ENCODE measurements at regions not wholly inside any gene's neighbourhood (a gene's known extent, or its start where the extent isn't known, plus 50 kb on each side); places are given as distances from the start of the nearest gene placed in this dataset.

DNA sequence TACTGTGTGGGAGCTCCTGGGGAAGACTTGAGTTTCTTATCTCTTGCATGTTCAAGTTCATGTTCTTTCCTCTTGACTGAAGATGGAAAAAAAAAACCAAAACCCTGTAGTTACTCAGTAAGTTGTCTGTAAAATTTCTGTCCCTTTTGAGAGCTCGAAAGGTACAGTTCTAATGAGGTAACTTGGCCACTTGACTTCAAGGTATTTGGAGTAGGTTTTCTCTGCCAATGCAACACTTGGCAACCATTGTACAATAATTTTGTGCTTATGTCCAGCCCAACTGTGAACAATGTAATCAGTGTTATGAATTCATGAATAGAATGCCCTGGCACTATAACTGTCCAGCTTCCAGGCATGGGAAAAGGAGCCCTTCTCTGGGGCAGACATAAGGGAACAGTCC is 111.0 kb downstream of the LIPG start:
- no peaks in the 10 kb centered on the region for H3K79me2 ChIP-seq (ENCODE audit: insufficient read depth, low read length)
- H3K9me3 Mint-ChIP-seq, result peaks cover 0 to 3% (median 0%) of the 10 kb centered on the region in 7 donors
- H3K27ac Mint-ChIP-seq, result no peak overlapping the region
- H3K4me2 ChIP-seq (replicated peaks; ENCODE audit: extremely low read depth, low read length, poor library complexity, severe bottlenecking), result no peak overlapping the region
- peaks cover 3 to 10% (median 7%) of the 10 kb centered on the region in 3 donors for H3K27me3 Mint-ChIP-seq (ENCODE audit: low read depth in 3 of 3)
- H4K20me1 ChIP-seq (ENCODE audit: insufficient read depth, low read length), result no peaks in the 10 kb centered on the region
- no peak overlapping the region for H3K27ac ChIP-seq (ENCODE audit: low read depth in 1 of 2, low read length in 2 of 2)
- peaks cover 0 to 2% of the 10 kb centered on the region in 2 donors for H3K27me3 ChIP-seq (ENCODE audit: control insufficient read depth in 2 of 2, insufficient read depth in 2 of 2, low read length in 2 of 2)
- H3K4me3 ChIP-seq (replicated peaks in 1 of 3; ENCODE audit: low read depth in 2 of 3, low read length in 3 of 3), result no peak overlapping the region
- no peak overlapping the region for H2AFZ ChIP-seq (ENCODE audit: insufficient read depth, low read depth, low read length, poor library complexity, severe bottlenecking)
- H3K4me1 ChIP-seq (ENCODE audit: control insufficient read depth in 1 of 2, insufficient read depth in 2 of 2, low read length in 2 of 2), result no peaks in the 10 kb centered on the region
- H3K9ac ChIP-seq (ENCODE audit: insufficient read depth, low read length, poor library complexity, severe bottlenecking), result no peak overlapping the region
- TF ChIP-seq, protein P1, sequence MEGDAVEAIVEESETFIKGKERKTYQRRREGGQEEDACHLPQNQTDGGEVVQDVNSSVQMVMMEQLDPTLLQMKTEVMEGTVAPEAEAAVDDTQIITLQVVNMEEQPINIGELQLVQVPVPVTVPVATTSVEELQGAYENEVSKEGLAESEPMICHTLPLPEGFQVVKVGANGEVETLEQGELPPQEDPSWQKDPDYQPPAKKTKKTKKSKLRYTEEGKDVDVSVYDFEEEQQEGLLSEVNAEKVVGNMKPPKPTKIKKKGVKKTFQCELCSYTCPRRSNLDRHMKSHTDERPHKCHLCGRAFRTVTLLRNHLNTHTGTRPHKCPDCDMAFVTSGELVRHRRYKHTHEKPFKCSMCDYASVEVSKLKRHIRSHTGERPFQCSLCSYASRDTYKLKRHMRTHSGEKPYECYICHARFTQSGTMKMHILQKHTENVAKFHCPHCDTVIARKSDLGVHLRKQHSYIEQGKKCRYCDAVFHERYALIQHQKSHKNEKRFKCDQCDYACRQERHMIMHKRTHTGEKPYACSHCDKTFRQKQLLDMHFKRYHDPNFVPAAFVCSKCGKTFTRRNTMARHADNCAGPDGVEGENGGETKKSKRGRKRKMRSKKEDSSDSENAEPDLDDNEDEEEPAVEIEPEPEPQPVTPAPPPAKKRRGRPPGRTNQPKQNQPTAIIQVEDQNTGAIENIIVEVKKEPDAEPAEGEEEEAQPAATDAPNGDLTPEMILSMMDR (IDR thresholded peaks at IDR 0.05), result no peak
- H3K9me3 ChIP-seq (replicated peaks in 1 of 2; ENCODE audit: control insufficient read depth in 1 of 2, insufficient read depth in 1 of 2, low read length in 2 of 2), result no peaks in the 10 kb centered on the region
- DNase-seq, result no peak
- H3K36me3 ChIP-seq (replicated peaks in 1 of 2; ENCODE audit: control insufficient read depth in 1 of 2, insufficient read depth in 2 of 2, low read length in 2 of 2), result no peaks in the 10 kb centered on the region
- no peaks in the 10 kb centered on the region for H3K36me3 Mint-ChIP-seq
- 83% methylated on average over 1 of the region's 1 CpG for WGBS (ENCODE audit: insufficient coverage)
- intact Hi-C loops (cut with micrococcal nuclease), result no loop called here
- H3K4me3 Mint-ChIP-seq, result no peak overlapping the region
- no peaks in the 10 kb centered on the region for H3K4me1 Mint-ChIP-seq

DNA sequence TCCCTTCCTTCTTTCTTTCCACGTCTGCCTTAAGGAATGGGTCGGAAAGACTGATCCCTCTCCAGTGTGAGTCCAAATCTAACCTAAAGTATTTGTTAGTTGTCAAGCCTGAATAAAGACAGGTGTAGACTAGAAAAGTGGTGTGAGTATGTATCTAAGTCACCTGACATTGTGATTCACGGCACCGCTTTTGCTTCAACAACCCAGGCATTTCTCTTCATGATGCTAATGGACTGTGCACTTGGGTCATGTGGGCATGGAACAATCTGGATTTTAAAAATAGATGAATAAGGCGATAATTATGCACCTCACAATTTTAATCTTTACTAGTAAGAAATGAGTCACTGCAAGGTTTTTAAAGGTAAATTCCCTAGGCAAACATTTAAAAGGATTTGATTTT is 107.5 kb downstream of the LIPG start:
- Mint-ChIP-seq H3K4me3 (no peak overlapping the region), H3K4me1 (no peaks in the 10 kb centered on the region), H3K27ac (no peak overlapping the region), H3K36me3 (no peaks in the 10 kb centered on the region), H3K9me3 (peaks cover 0 to 3% (median 0%) of the 10 kb centered on the region in 7 donors), H3K27me3 (ENCODE audit: low read depth in 3 of 3) (peaks cover 3 to 13% (median 10%) of the 10 kb centered on the region in 3 donors)
- H3K4me3 ChIP-seq (replicated peaks in 1 of 3; ENCODE audit: low read depth in 2 of 3, low read length in 3 of 3), result no peak overlapping the region
- no peaks in the 10 kb centered on the region for H3K36me3 ChIP-seq (replicated peaks in 1 of 2; ENCODE audit: control insufficient read depth in 1 of 2, insufficient read depth in 2 of 2, low read length in 2 of 2)
- TF ChIP-seq, protein P1 (IDR thresholded peaks at IDR 0.05), result no peak
- H3K4me1 ChIP-seq (ENCODE audit: control insufficient read depth in 1 of 2, insufficient read depth in 2 of 2, low read length in 2 of 2), result no peaks in the 10 kb centered on the region
- H3K9ac ChIP-seq (ENCODE audit: insufficient read depth, low read length, poor library complexity, severe bottlenecking), result no peak overlapping the region
- no peaks in the 10 kb centered on the region for H3K9me3 ChIP-seq (replicated peaks in 1 of 2; ENCODE audit: control insufficient read depth in 1 of 2, insufficient read depth in 1 of 2, low read length in 2 of 2)
- intact Hi-C loops (cut with micrococcal nuclease), result no loop called here
- no peak overlapping the region for H3K27ac ChIP-seq (ENCODE audit: low read depth in 1 of 2, low read length in 2 of 2)
- H2AFZ ChIP-seq (ENCODE audit: insufficient read depth, low read depth, low read length, poor library complexity, severe bottlenecking), result no peak overlapping the region
- DNase-seq, result no peak
- no peaks in the 10 kb centered on the region for H3K79me2 ChIP-seq (ENCODE audit: insufficient read depth, low read length)
- peaks cover 0 to 2% of the 10 kb centered on the region in 2 donors for H3K27me3 ChIP-seq (ENCODE audit: control insufficient read depth in 2 of 2, insufficient read depth in 2 of 2, low read length in 2 of 2)
- H4K20me1 ChIP-seq (ENCODE audit: insufficient read depth, low read length), result no peaks in the 10 kb centered on the region
- no CpG with 5 or more reads among the region's 5 CpGs for WGBS (ENCODE audit: insufficient coverage)
- H3K4me2 ChIP-seq (replicated peaks; ENCODE audit: extremely low read depth, low read length, poor library complexity, severe bottlenecking), result no peak overlapping the region

Data from CD14-positive monocyte (primary cell).